Gastroesophageal sphincter (tissue), 4 donors: ENCODE measurements at regions not wholly inside any gene's neighbourhood (a gene's known extent, or its start where the extent isn't known, plus 50 kb on each side); places are given as distances from the start of the nearest gene placed in this dataset.

Experiments
- ATAC-seq: fragments of 150-250 bp; one replicate; pipeline ENCODE4 v1.9.1; 2016; ENCODE audit warnings: mild to moderate bottlenecking, moderate library complexity
- H3K27ac ChIP-seq, 4 donors: fragments of 200-600 bp; sonication (generic) in 3 of 4; 1 replicate in 3 of 4; 2 replicates in 1 of 4; pipeline ENCODE4 v1.5.1; 2016 to 2019
- H3K27me3 ChIP-seq: fragments of 200-600 bp; sonication (generic); one replicate; pipeline ENCODE4 v1.5.1; 2019
- H3K36me3 ChIP-seq, 2 donors: fragments of 200-600 bp; sonication (generic); one replicate each; pipeline ENCODE4 v1.5.1; 2019; ENCODE audit warnings: control low read depth in 1 of 2
- H3K4me1 ChIP-seq, 3 donors: fragments of 200-600 bp; sonication (generic); 1 replicate in 2 of 3; 2 replicates in 1 of 3; pipeline ENCODE4 v1.5.1; 2016 to 2019; ENCODE audit warnings: control low read depth in 2 of 3
- H3K4me3 ChIP-seq, 2 donors: fragments of 200-600 bp; sonication (generic); one replicate each; pipeline ENCODE4 v1.5.1; 2019; ENCODE audit warnings: mild to moderate bottlenecking in 1 of 2, moderate library complexity in 1 of 2
- H3K9me3 ChIP-seq, 3 donors: fragments of 200-600 bp; sonication (generic); one replicate each; pipeline ENCODE4 v1.5.1; 2017 to 2019; ENCODE audit warnings: control low read depth in 2 of 3
- CTCF ChIP-seq, 4 experiments: fragments of 200-600 bp in 2 of 4; fragments of 450-650 bp in 2 of 4; sonication (generic) in 1 of 4; IDR thresholded peaks; one replicate each; pipeline ENCODE4 v1.5.1; 2017 to 2019; ENCODE audit warnings: antibody characterized with exemption in 4 of 4, mild to moderate bottlenecking in 2 of 4, moderate library complexity in 2 of 4
- EP300 ChIP-seq: sonication (generic); formaldehyde crosslinking; IDR thresholded peaks from one replicate; pipeline ENCODE4 v1.6.1; 2017; ENCODE audit warnings: antibody characterized with exemption, mild to moderate bottlenecking
- POLR2A ChIP-seq, 2 donors: fragments of 450-650 bp; IDR thresholded peaks; one replicate each; pipeline ENCODE4 v1.6.1; 2017; ENCODE audit warnings: antibody characterized with exemption in 2 of 2, mild to moderate bottlenecking in 2 of 2, moderate library complexity in 1 of 2
- POLR2AphosphoS5 ChIP-seq: sonication (generic); formaldehyde crosslinking; IDR thresholded peaks from one replicate; pipeline ENCODE4 v1.6.1; 2017; ENCODE audit warnings: antibody characterized with exemption
- WGBS, 2 donors: methylation state at CpG; one replicate each; pipeline ENCODE4 v1.1.5; 2018; ENCODE audit warnings: low coverage in 1 of 2; 5-methylcytosine and 5-hydroxymethylcytosine counted together

DNA sequence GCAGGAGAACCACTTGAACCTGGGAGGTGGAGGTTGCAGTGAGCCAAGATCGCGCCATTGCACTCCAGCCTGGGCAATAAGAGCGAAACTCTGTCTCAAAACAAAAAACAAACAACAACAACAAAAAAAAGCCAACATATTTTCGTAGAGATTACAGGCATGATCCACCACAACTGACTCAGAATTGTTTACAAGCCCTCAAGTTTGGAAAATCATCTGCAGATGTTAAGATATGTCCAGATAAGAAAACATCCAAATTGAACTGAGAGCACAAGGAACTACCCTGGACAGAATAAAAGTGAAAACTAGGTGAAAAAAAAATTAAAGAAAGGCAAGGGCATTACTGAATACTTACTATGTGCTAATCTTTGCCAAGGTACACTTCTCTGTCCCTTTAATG is 89.8 kb upstream of the WLS start:
- no peak for TF ChIP-seq POLR2A (IDR thresholded peaks at IDR 0.05)
- TF ChIP-seq POLR2AphosphoS5: no peak
- TF ChIP-seq CTCF (IDR thresholded peaks at IDR 0.05): no peak
- TF ChIP-seq EP300: no peak
- Histone ChIP-seq H3K27ac (peak overlapping the region; percentile 71 to 86 (median 76)), H3K36me3 (no peaks in the 10 kb centered on the region), H3K27me3 (no peaks in the 10 kb centered on the region), H3K9me3 (no peaks in the 10 kb centered on the region), H3K4me1 (peaks cover 10 to 57% (median 20%) of the 10 kb centered on the region in 3 donors), H3K4me3 (no peak overlapping the region)
- WGBS, 2 donors: 80% methylated on average over 1 of the region's 4 CpGs; no CpG with 5 or more reads in 1 of the 2 donors
- ATAC-seq: no peak

- H3K4me1 ChIP-seq: peaks cover 10 to 48% (median 15%) of the 10 kb centered on the region in 3 donors
- no peak overlapping the region for H3K4me3 ChIP-seq
- H3K36me3 ChIP-seq: no peaks in the 10 kb centered on the region
- H3K27me3 ChIP-seq: no peaks in the 10 kb centered on the region
- H3K9me3 ChIP-seq: no peaks in the 10 kb centered on the region
- H3K27ac ChIP-seq: peak overlapping the region; percentile 25 to 86 (median 64)
- peak; percentile 76 for ATAC-seq
- TF ChIP-seq POLR2AphosphoS5 (peak; percentile 53), EP300 (no peak), CTCF (IDR thresholded peaks at IDR 0.05) (peak; percentile 53 to 88 (median 78)), POLR2A (IDR thresholded peaks at IDR 0.05) (no peak)
- WGBS, 2 donors: 9 to 33% methylated on average over 5 to 6 of the region's 6 CpGs
Observed at GRCh38 chr1:68321084-68321685, 88.9 kb upstream of the WLS start.

DNA sequence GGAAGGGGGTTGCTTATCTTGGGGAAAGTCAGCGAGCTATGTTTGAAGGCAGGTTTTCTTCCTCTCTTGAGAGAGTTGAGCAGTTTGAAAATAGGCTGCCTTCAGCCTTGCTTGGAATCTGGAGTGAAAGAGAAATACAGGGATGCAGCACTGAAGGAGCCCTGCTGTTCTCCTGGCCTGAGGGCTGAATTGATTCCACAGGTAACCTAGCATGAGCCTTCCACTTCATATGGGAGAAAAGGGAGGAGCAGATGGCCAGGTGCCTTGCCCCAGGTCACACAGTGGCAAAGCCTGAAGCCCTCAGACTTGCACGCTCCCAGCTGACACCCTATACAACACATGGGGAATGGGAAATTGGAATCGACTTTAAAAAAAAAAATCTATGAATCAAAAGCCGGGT is 88.0 kb upstream of the WLS start:
- peak overlapping the region; percentile 52 to 86 (median 74) for H3K27ac ChIP-seq
- H3K9me3 ChIP-seq: no peaks in the 10 kb centered on the region
- H3K27me3 ChIP-seq: no peaks in the 10 kb centered on the region
- no peak overlapping the region for H3K4me3 ChIP-seq
- peaks cover 10 to 48% (median 15%) of the 10 kb centered on the region in 3 donors for H3K4me1 ChIP-seq
- H3K36me3 ChIP-seq: no peaks in the 10 kb centered on the region
- TF ChIP-seq CTCF (IDR thresholded peaks at IDR 0.05) (no peak), POLR2AphosphoS5 (no peak), POLR2A (IDR thresholded peaks at IDR 0.05) (no peak), EP300 (no peak)
- ATAC-seq: no peak
- 62 to 81% methylated on average over 3 of the region's 4 CpGs for WGBS, 2 donors

- ATAC-seq: no peak
- Histone ChIP-seq H3K27ac (peak overlapping the region; percentile 52 to 86 (median 74)), H3K9me3 (no peaks in the 10 kb centered on the region), H3K27me3 (no peaks in the 10 kb centered on the region), H3K36me3 (no peaks in the 10 kb centered on the region), H3K4me3 (no peak overlapping the region), H3K4me1 (peaks cover 10 to 50% (median 15%) of the 10 kb centered on the region in 3 donors)
- TF ChIP-seq CTCF (IDR thresholded peaks at IDR 0.05) (no peak), POLR2AphosphoS5 (no peak), EP300 (no peak), POLR2A (IDR thresholded peaks at IDR 0.05) (no peak)
- 34 to 37% methylated on average over 5 of the region's 5 CpGs for WGBS, 2 donors
Observed at GRCh38 chr1:68319907-68320306, 87.6 kb upstream of the WLS start.

DNA sequence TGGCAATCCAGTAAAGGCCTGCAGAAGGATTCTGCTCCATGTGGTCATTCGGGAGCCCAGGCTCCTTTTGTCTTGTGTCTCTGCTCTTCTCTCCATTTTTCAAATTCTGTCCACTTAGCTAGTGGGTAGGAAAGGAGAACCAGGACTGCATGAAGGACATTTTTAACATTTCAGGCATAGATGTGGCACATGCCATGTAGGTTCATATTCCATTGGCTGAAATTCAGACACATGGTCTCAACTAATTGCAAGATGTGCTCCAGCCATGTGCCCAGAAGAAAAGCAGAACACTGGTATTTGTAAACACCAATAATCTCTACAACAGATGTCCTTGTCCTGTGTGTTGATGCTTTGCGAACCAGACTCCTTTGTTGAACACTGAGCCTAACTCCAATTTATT is 85.2 kb upstream of the WLS start:
- H3K9me3 ChIP-seq: no peaks in the 10 kb centered on the region
- WGBS, 2 donors: 54 to 75% methylated on average over 2 of the region's 2 CpGs
- H3K36me3 ChIP-seq: no peaks in the 10 kb centered on the region
- H3K27ac ChIP-seq: peak overlapping the region in 2 of 4 donors; percentile 9 to 11
- H3K4me3 ChIP-seq: no peak overlapping the region
- peaks cover 6 to 55% (median 19%) of the 10 kb centered on the region in 3 donors for H3K4me1 ChIP-seq
- ATAC-seq: no peak
- H3K27me3 ChIP-seq: no peaks in the 10 kb centered on the region
- TF ChIP-seq POLR2AphosphoS5 (no peak), POLR2A (IDR thresholded peaks at IDR 0.05) (no peak), CTCF (IDR thresholded peaks at IDR 0.05) (no peak), EP300 (no peak)
